ENCODE measurements at regions not wholly inside any gene's neighbourhood (a gene's known extent, or its start where the extent isn't known, plus 50 kb on each side); places are given as distances from the start of the nearest gene placed in this dataset.

- no peak for DNase-seq (ENCODE audit: low read depth in 2 of 3, low spot score in 2 of 3)
Measured at GRCh38 chrX:14476205-14476604, 53.1 kb upstream of the GLRA2 start.

DNA sequence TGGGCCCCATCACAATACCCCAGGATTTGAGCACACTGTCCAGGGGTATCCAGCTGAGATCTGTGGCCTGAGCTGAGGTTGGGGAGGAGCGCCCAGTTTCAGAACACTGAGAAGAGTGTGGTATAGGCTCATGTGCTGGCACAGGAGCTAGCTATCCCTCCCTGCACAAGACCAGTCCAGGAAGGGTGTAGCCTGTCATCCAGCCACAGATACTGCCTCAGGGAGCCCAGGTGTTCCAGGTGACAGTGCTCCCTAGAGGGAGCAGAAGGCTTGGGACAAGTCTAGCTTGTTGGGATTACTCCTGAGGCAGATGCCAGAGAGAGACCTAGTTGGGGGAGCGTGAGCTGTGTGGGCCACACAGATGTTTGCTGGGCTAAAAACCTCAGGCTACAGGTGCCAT is 79.6 kb upstream of the GLRA2 start:
- DNase-seq (ENCODE audit: low read depth in 2 of 3, low spot score in 2 of 3), result no peak

DNA sequence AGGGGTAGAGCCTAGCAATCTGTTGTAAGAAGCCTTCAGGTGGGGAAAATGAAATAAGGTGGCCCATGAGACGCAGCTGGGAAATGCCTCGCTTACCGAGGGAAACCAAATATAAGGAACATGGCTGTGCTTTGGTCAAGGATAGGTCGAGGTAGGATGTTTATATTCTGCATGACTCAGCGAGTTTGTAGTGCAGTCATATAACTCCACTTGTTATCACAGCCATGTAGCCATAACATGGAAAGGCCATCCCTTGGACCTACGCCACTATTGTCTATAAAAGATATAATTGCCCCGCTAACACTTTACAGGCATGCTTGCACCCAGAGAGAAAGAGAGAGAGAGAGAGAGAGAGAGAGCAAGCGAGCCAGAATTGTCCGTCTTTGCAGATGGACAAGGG is 80.9 kb upstream of the GLRA2 start:
- DNase-seq (ENCODE audit: low read depth in 2 of 3, low spot score in 2 of 3), result no peak

GRCh38 chrX:14440106-14440505 is 89.2 kb upstream of the GLRA2 start:
- no peak for DNase-seq (ENCODE audit: low read depth in 2 of 3, low spot score in 2 of 3)

- no peak for DNase-seq (ENCODE audit: low read depth in 2 of 3, low spot score in 2 of 3)
Measured at GRCh38 chrX:14427614-14428013, 101.7 kb upstream of the GLRA2 start.

DNA sequence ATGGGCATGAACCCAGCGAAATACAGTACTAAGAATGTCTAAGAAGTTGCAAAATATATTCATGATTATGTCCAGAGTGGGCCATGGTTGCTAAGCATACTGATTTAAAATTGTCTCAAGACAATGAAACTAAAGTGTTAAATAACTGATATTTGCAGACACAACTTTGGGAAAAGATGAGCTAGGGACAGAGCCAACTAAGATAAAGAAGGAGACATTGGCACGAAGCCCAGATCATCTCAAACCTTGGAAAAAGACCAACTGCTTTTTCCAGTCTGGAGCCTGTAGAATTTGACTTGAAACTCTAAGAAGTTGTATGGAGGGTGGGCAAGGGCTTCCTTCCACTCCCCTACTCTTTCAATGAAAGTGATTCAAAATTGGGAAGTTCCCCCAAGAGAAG is 108.5 kb upstream of the GLRA2 start:
- DNase-seq (ENCODE audit: low read depth in 2 of 3, low spot score in 2 of 3), result no peak

DNA sequence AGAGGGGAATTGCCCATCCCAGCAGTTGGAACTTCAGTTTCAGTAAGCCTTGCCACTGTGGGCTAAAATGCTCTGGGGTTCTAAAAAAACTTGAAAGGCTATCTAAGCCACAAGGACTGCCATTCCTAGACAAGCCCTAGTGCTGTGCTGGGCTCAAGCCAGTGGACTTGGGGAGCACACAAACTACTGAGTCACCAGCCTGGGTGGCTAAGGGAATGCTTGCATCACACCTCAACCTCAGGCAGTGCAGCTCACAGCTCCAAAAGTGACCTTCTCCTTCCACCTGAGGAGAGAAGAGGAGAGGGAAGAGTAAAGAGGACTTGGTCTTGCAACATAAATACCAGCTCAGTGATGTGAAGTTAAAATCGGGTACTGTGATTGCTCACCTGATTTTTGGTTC is 116.7 kb upstream of the GLRA2 start:
- no peak for DNase-seq (ENCODE audit: low read depth in 2 of 3, low spot score in 2 of 3)

DNA sequence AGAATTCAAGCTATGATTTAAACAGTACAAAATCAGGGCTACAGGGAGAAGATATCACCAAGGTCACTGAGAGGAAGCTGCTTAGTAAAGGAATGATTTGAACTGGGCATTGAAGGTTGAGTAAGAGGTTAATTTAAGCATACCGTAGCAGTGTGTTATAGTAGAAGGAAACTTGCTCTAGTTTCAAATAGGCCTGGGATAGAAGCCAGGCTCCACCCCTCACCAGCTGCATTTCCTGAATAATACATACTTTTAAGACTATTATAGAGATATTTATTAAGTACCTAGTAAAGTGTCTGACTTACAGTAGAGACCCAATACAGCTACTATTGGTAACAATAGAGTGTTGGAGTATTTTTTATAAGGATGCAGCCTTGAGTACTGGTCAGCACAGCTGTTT is 118.0 kb upstream of the GLRA2 start:
- DNase-seq (ENCODE audit: low read depth in 2 of 3, low spot score in 2 of 3), result no peak

- no peak for DNase-seq (ENCODE audit: low read depth in 2 of 3, low spot score in 2 of 3)
Measured at GRCh38 chrX:14409341-14409740, 120.0 kb upstream of the GLRA2 start.

DNA sequence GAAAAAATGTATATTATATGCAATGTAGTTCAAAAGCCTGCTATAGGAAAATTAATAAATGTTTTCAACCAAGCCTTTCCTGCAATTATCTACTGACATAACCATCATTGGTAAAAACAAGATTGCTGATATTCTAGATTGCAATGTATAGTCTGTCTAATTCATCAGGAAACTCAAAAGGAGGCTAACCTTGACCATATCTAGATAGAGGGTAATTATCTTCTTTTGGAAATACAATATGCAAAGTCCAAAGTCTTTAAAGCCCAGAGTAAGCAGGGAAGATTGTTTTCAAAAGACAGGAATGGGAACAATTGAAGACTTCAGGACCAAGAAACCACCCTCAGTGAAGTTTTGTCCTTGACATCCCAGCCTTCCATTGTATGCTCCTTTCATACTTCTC is 123.1 kb upstream of the GLRA2 start:
- no peak for DNase-seq (ENCODE audit: low read depth in 2 of 3, low spot score in 2 of 3)

GRCh38 chrX:14398725-14399124 is 130.6 kb upstream of the GLRA2 start:
- no peak for DNase-seq (ENCODE audit: low read depth in 2 of 3, low spot score in 2 of 3)

DNA sequence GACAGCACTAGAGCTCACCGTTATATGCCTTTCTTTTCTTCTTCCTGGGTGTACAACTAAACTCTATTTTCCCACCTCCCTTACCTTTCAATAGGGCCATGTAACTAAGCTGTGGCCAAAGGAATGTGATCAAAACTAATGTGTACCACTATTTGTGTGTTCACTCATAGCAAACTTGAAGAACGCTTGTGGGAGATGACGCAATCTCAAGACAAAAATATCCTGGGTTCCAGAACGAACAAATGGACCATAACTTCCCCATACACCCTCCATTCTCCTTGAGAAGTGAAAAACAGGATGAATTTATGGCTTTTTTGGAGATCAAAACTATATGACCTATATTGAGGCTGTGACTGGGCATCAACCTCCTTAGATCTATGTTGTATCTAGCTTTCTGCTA is 139.7 kb upstream of the GLRA2 start:
- DNase-seq (ENCODE audit: low read depth in 2 of 3, low spot score in 2 of 3), result no peak

DNA sequence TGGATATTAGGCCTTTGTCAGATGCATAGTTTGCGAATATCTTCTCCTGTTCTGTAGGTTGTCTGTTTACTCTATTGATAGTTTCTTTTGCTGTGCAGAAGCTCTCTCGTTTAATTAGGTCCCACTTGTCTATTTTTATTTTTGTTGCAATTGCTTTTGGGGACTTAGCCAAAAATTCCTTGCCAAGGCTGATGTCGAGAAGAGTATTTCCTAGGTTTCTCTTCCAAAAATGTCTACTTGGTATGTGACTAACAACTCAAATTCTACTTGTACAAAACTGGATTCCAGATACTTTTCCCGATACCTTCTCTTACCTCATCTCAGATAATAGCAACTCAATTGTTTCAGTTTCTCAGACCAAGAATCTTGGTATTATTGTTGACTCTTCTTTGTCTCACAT is 142.4 kb upstream of the GLRA2 start:
- no peak for DNase-seq (ENCODE audit: low read depth in 2 of 3, low spot score in 2 of 3)

GRCh38 chrX:14380044-14380443 is 149.3 kb upstream of the GLRA2 start:
- no peak for DNase-seq (ENCODE audit: low read depth in 2 of 3, low spot score in 2 of 3)

DNA sequence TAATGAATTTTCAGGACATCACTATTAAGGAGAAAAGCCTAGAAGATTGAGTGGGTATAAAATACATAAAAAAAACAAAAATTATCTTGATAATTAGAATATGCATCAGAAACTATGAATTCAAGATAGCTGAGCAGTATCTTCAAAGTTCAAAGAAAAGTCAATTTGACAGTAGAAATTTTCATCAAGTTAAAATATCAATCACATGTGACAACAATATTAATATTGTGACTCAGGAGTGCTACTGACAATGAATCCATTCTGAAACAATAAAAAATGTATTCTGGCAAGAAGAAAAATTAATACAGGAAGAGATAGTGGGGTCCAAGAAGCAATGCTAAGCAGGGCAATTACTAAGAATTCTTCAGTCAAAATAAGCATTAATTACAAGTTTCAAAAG is 151.9 kb upstream of the GLRA2 start:
- DNase-seq (ENCODE audit: low read depth in 2 of 3, low spot score in 2 of 3), result no peak

- no peak for DNase-seq (ENCODE audit: low read depth in 2 of 3, low spot score in 2 of 3)
Measured at GRCh38 chrX:14363728-14364127, 165.6 kb upstream of the GLRA2 start.

DNA sequence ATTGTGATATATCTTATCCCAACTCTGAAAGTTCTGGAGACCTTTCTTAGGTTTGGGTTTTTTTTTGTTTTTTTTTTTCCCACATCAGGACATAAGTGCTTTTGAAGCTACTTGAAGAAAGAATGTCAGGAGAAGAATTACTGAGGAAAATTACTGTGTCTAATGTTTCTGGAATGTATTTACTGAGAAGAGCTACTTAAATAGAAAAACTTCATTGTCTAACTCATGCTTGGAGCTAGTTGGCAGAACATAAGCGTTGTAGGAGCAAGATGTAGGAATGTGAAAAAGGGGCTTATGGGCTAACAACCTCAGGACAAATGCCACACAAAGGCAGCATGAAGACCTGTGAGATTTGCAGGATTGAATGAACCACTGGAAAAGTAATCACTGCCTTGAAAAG is 166.6 kb upstream of the GLRA2 start:
- no peak for DNase-seq (ENCODE audit: low read depth in 2 of 3, low spot score in 2 of 3)

DNA sequence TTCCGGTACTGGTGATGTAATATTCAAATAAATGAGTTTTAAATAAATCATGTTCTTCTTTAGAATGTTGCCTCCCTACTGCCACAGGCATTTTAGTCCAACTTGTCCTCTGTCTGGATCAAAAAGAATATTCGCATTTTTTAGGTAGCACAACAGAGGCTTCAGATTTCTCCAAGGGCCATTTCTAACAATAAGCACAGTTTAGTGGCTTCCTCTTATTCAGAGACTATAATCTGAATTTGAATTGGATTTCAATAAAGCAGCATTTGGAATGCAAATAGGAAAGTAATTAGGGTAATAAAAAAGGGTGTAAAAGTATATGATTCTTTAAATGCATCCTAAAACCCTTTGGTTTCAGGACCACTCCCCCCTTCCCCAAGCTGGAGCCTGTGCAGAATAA is 167.9 kb upstream of the GLRA2 start:
- no peak for DNase-seq (ENCODE audit: low read depth in 2 of 3, low spot score in 2 of 3)

DNA sequence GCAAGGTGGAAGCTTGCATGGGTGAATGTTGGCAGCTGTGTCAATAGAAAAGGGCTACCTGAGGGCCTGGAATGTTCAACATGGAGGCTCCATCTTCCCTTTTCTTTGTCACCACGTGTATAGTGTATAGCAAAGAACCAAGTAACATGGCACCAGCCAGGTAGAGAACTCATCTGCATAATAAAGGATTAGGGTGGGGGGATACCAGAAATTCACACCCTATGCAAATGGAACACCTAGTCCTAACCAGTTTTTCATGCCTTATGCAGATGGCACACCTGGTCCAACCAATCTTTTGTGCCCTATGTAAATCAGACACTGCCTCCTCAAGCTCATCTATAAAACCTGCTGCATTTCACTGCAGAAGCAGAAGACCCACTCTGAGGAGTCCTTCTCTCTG is 169.6 kb upstream of the GLRA2 start:
- no peak for DNase-seq (ENCODE audit: low read depth in 2 of 3, low spot score in 2 of 3)

DNA sequence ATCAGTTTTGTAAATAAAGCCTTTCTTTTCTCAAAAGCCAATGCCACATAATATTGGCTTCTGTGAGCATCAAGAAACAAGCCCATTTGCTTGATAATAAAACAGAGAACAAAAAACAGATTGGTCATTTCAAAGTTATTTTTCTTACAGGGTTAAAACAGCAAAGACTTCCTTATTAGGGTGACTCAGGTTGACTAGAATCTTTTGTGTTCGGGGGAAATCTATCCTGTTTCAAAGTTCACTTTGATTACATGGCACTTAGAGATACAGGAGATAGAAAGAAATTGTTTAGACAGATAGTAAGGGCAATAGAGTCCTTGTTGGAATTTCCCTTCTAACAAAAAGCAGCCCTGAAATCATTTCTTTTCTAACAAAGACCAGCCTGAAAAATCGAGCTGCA is 170.0 kb upstream of the GLRA2 start:
- no peak for DNase-seq (ENCODE audit: low read depth in 2 of 3, low spot score in 2 of 3)

GRCh38 chrX:14357314-14357713 is 172.0 kb upstream of the GLRA2 start:
- no peak for DNase-seq (ENCODE audit: low read depth in 2 of 3, low spot score in 2 of 3)

GRCh38 chrX:14356401-14356800 is 172.9 kb upstream of the GLRA2 start:
- DNase-seq (ENCODE audit: low read depth in 2 of 3, low spot score in 2 of 3), result no peak

DNA sequence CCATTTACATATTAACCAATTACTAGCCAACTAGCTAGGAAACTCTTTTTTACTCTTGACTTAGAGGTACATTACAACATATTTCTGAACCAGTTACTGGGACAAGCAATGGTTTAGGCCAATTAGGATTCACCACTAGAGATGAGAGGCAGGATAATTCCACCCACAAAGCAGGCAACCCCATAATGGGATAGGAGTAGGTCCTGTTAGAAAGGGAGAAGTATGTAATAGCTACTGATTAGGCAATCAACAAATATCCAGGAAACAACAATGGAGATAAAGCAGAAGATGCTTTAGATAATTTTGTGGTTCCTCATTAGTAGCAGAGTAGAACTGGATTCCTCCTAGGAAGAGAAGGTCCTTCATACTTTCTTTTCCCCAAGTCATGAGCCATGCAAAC is 173.8 kb upstream of the GLRA2 start:
- no peak for DNase-seq (ENCODE audit: low read depth in 2 of 3, low spot score in 2 of 3)

DNA sequence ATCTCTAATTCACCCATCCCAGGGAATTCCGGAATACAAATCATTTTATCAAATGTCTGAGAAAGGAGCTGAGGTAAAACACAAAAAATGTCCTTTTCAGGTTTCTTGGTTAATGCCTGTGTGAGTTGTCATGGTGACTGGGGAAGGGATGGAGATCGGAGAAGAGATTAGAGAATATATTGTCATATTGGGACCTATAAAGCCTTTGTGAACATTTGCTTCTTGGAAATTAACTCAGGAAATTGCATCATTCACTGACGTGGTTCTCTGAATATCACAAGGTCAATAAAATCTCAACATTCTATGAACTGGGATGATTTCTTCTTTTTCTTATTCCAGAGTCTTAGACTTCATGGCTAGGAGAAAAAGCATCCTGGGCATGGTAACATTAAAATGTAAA is 174.8 kb upstream of the GLRA2 start:
- DNase-seq (ENCODE audit: low read depth in 2 of 3, low spot score in 2 of 3), result no peak
